RWPE1 (cell line): ENCODE measurements at regions not wholly inside any gene's neighbourhood (a gene's known extent, or its start where the extent isn't known, plus 50 kb on each side); places are given as distances from the start of the nearest gene placed in this dataset.
A peak's percentile ranks its signal among the peaks of the same experiment; 100 is the strongest.

ENCODE experiments used
- CTCF ChIA-PET: fragments of 350-600 bp; sonication (Branson Sonifier 250); formaldehyde crosslinking; extraction: SDS; loops from one replicate; lab custom pipeline; 2021; lab: Yijun Ruan, JAX
- POLR2A ChIA-PET: fragments of 400-600 bp; formaldehyde crosslinking; extraction: SDS; loops from one replicate; lab custom pipeline; 2020; ENCODE audit warnings: antibody characterized with exemption; ENCODE audit not compliant: low non-redundant PET; lab: Yijun Ruan, JAX
- DNase-seq: peaks from one replicate; pipeline ENCODE4 v3.0.0; 2012; ENCODE audit warnings: low spot score
- H3K27ac ChIP-seq: fragments of 450-650 bp; 2 replicates; pipeline ENCODE4 v1.5.1; 2017
- TF ChIP-seq, protein P1 (sequence below): fragments of 450-650 bp; conservative IDR thresholded peaks from 2 replicates; pipeline ENCODE4 v1.5.1; 2017; ENCODE audit warnings: low read depth, mild to moderate bottlenecking

DNA sequence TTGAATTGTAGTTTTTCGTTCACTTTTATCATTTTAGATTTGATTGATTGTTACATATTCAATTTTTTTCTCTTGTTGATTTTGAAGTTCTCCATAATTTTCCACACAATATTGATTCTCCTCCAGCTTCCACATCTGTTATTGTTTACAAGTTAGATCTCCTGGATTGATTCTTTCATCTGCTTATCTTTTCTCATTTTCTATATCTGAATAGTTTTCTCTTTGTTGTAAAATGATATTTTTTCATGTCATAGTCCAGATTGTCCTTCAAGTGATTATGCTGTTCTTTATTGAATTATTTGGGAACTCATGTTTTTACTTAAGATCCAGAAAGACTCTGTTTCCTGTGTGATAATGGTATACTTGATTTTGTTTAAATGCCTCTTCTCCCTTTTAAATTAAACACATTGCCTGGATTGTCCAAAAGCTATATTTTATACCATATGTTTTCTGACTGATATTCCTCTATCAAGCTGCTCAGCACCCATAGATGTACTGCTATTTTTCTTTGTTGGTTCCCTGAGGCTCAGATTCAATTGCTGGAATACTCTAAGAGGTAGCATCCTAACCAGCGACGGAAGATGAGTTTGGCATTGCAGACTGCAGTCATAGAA, 206.6 kb upstream of the PRR16 start:
- CTCF ChIA-PET: interaction anchor here (0.5 to 0.6 kb wide), 4 partner anchors 13 to 403 kb away, joined by 3 to 5 read pairs (median 3); no protein-coding TSS in a partner anchor
- no peak overlapping the region for H3K27ac ChIP-seq
- TF ChIP-seq, protein P1, sequence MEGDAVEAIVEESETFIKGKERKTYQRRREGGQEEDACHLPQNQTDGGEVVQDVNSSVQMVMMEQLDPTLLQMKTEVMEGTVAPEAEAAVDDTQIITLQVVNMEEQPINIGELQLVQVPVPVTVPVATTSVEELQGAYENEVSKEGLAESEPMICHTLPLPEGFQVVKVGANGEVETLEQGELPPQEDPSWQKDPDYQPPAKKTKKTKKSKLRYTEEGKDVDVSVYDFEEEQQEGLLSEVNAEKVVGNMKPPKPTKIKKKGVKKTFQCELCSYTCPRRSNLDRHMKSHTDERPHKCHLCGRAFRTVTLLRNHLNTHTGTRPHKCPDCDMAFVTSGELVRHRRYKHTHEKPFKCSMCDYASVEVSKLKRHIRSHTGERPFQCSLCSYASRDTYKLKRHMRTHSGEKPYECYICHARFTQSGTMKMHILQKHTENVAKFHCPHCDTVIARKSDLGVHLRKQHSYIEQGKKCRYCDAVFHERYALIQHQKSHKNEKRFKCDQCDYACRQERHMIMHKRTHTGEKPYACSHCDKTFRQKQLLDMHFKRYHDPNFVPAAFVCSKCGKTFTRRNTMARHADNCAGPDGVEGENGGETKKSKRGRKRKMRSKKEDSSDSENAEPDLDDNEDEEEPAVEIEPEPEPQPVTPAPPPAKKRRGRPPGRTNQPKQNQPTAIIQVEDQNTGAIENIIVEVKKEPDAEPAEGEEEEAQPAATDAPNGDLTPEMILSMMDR: no peak
- POLR2A ChIA-PET: no interaction called here
- DNase-seq: no peak

DNA sequence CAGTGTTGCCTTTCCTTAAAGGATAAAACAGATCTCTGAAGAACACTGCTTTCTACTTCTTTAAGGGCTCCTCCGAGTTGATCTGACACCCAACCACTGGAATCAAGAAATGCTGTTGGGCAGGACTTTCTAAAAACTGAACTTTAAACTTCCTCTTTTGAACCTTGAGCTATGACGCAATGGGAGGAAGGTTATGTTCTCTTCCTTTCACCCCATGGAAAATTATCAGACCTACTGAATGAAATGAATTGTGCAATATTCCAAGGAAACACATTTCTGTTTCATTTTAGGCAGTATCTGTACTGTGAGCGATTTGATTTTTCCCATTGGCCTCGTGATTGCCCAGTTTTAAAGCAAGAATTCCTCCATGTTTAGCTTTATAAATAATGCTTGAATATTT, 206.0 kb upstream of the PRR16 start:
- TF ChIP-seq, protein P1: no peak
- H3K27ac ChIP-seq: no peak overlapping the region
- ChIA-PET POLR2A (no interaction called here), CTCF (interaction anchor here (0.5 to 0.6 kb wide), 3 partner anchors 296 to 404 kb away, joined by 3 read pairs; no protein-coding TSS in a partner anchor)
- DNase-seq: no peak

DNA sequence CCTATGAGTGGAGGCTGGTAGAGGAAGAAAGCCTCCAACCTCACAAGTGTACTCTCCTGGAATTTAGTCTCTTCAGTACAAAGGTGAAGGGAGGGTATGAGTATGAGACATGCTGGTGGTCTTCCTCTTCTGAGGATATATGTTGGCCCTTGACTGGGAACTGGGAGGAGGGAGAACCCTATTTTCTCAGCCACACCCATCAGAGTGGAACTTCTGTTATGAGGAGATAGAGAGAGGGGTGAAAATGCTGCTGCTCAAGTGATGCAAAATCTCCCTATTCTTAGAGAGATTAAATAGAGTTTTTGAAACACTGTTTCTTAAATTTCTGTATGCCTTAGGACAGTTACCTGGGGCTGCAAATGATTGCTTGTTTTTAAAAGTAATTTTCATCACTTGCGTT, 203.4 kb upstream of the PRR16 start:
- DNase-seq: no peak
- ChIA-PET POLR2A (no interaction called here), CTCF (no interaction called here)
- TF ChIP-seq, protein P1: no peak
- H3K27ac ChIP-seq: no peak overlapping the region

DNA sequence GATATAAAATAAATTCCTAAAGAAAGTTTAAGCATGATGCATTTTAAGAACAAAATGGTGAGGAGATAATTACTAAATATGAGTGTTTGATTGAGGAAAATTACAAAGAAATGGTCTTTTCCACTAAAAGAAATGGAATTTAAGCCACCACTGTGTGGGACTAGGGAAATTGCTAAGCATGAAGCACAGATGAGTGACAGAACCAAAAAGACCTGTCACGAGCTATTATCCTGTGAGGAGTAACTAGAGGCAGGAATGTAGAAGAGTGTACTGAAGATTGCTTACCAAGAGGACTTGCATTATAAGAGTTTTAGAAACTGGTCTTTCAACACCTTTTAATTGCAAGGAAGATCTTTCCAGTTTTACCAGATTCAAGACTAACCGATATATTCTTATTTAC, 193.6 kb upstream of the PRR16 start:
- TF ChIP-seq, protein P1: no peak
- no peak for DNase-seq
- ChIA-PET CTCF (interaction anchor here (0.6 kb wide), 3 partner anchors 13 to 640 kb away, joined by 3 to 5 read pairs (median 4); no protein-coding TSS in a partner anchor), POLR2A (no interaction called here)
- no peak overlapping the region for H3K27ac ChIP-seq

DNA sequence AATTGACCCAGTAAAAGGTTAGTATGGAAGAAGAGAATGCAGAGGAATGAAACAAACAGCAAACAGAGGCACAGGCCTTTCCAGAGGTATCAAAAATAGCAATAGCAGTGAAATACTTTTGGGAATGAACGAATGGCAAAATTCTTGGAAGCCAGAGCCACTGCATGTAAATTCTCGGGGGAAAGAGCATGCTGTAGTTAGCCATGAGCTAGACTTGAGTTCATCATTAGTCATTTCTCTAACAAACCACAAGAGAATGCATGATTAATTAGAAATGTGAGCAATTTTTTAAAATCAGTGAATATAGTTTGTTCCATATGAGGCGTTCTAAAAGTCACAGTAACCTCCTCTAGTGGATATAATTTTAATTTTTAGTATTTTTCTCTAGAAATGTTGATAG, 170.3 kb upstream of the PRR16 start:
- peak; percentile 71 for DNase-seq

DNA sequence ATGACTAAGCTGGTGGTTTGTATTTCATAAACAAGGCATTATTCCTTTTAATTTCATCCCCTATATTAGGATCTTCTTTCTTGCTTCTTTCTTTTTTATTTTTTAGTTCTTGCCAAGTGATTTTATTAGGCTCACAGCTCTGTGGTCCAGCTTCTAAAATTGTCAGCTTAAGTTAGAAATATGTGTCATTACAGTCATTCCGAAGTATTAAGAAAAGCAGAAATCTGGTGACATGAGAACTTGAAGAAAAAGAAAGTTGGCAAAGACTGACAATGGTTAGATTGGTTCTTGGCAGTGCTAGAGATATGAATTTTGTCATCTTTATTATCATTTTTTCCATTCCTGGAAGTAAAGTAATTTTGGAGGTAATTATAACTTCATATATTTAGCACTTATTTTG, 166.5 kb upstream of the PRR16 start:
- TF ChIP-seq, protein P1: no peak
- CTCF ChIA-PET: no interaction called here
- no peak overlapping the region for H3K27ac ChIP-seq
- POLR2A ChIA-PET: no interaction called here
- no peak for DNase-seq

More for the DNA sequence above, 170.3 kb upstream of the PRR16 start:
- no peak overlapping the region for H3K27ac ChIP-seq
- ChIA-PET CTCF (no interaction called here), POLR2A (interaction anchor here (0.7 kb wide), 1 partner anchor 1999 kb away, joined by 7 read pairs; no protein-coding TSS in a partner anchor)
- TF ChIP-seq, protein P1: no peak
